SK-N-SH treated with all-trans-retinoic acid at 6 μM for 48 hours (cell line): ENCODE measurements at regions not wholly inside any gene's neighbourhood (a gene's known extent, or its start where the extent isn't known, plus 50 kb on each side); places are given as distances from the start of the nearest gene placed in this dataset.

Experiments
- ATAC-seq: fragments of 200-7000 bp; cut with Tn5 transposase; 3 replicates; pipeline ENCODE4 v1.9.1; 2020; ENCODE audit warnings: mild to moderate bottlenecking, moderate library complexity
- ARNTL ChIP-seq: fragments of 450-650 bp; formaldehyde crosslinking; IDR thresholded peaks from 2 replicates; pipeline ENCODE4 v1.5.0; 2020; ENCODE audit warnings: low read depth, mild to moderate bottlenecking, moderate library complexity, borderline replicate concordance
- BACH2 ChIP-seq: fragments of 250-450 bp; sonication (Bioruptor Pico); IDR thresholded peaks from 2 replicates; pipeline ENCODE4 v1.9.0; 2021; ENCODE audit warnings: mild to moderate bottlenecking, borderline replicate concordance
- CREB5 ChIP-seq: fragments of 250-450 bp; sonication (Bioruptor Pico); IDR thresholded peaks from 2 replicates; pipeline ENCODE4 v1.5.1; 2020; ENCODE audit warnings: low read depth, mild to moderate bottlenecking, moderate library complexity
- CSRNP3 ChIP-seq: fragments of 250-450 bp; sonication (Bioruptor Pico); IDR thresholded peaks from 2 replicates; pipeline ENCODE4 v1.5.1; 2021; ENCODE audit warnings: mild to moderate bottlenecking, moderate library complexity
- ESRRG ChIP-seq: fragments of 250-450 bp; sonication (Bioruptor Pico); IDR thresholded peaks from 2 replicates; pipeline ENCODE4 v1.6.1; 2021; ENCODE audit warnings: mild to moderate bottlenecking
- GLIS3 ChIP-seq: fragments of 250-450 bp; sonication (Bioruptor Pico); IDR thresholded peaks from 2 replicates; pipeline ENCODE4 v1.5.0; 2020; ENCODE audit warnings: mild to moderate bottlenecking, moderate library complexity
- ISL1 ChIP-seq: fragments of 250-450 bp; sonication (Bioruptor Pico); IDR thresholded peaks from 2 replicates; pipeline ENCODE4 v2.1.2; 2022; ENCODE audit warnings: mild to moderate bottlenecking, moderate library complexity
- OSR1 ChIP-seq: fragments of 250-450 bp; sonication (Bioruptor Pico); IDR thresholded peaks from 2 replicates; pipeline ENCODE4 v1.8.0; 2022; ENCODE audit warnings: moderate library complexity, mild to moderate bottlenecking, inconsistent platforms
- PATZ1 ChIP-seq: fragments of 250-450 bp; sonication (Bioruptor Pico); IDR thresholded peaks from 2 replicates; pipeline ENCODE4 v1.8.0; 2020; ENCODE audit warnings: mild to moderate bottlenecking, moderate library complexity, borderline replicate concordance
- POU6F1 ChIP-seq: fragments of 250-450 bp; sonication (Bioruptor Pico); IDR thresholded peaks from 2 replicates; pipeline ENCODE4 v1.8.0; 2021; ENCODE audit warnings: low read depth, mild to moderate bottlenecking, moderate library complexity, borderline replicate concordance
- PPARA ChIP-seq: fragments of 250-450 bp; sonication (Bioruptor Pico); IDR thresholded peaks from 2 replicates; pipeline ENCODE4 v1.5.0; 2020; ENCODE audit warnings: mild to moderate bottlenecking, borderline replicate concordance
- RARB ChIP-seq: fragments of 250-450 bp; sonication (Bioruptor Pico); IDR thresholded peaks from 2 replicates; pipeline ENCODE4 v1.8.0; 2021; ENCODE audit warnings: mild to moderate bottlenecking, moderate library complexity
- SNAI2 ChIP-seq: fragments of 250-450 bp; sonication (Bioruptor Pico); IDR thresholded peaks from 2 replicates; pipeline ENCODE4 v1.5.0; 2020; ENCODE audit warnings: mild to moderate bottlenecking, moderate library complexity
- TSHZ2 ChIP-seq: fragments of 250-450 bp; sonication (Bioruptor Pico); IDR thresholded peaks from 2 replicates; pipeline ENCODE4 v1.5.0; 2020; ENCODE audit warnings: mild to moderate bottlenecking, moderate library complexity
- ZC3H10 ChIP-seq: fragments of 250-450 bp; sonication (Bioruptor Pico); IDR thresholded peaks from 2 replicates; pipeline ENCODE4 v1.5.1; 2021; ENCODE audit warnings: mild to moderate bottlenecking, moderate library complexity
- ZFP3 ChIP-seq: fragments of 250-450 bp; sonication (Bioruptor Pico); IDR thresholded peaks from 2 replicates; pipeline ENCODE4 v1.5.0; 2020; ENCODE audit warnings: mild to moderate bottlenecking, moderate library complexity
- ZNF70 ChIP-seq: fragments of 450-650 bp; formaldehyde crosslinking; IDR thresholded peaks from 2 replicates; pipeline ENCODE4 v1.5.0; 2020; ENCODE audit warnings: mild to moderate bottlenecking, moderate library complexity

- ATAC-seq, result no peak
- TF ChIP-seq BACH2 (CRISPR knock-in tag) (no peak), ZFP3 (no peak), PATZ1 (CRISPR knock-in tag) (no peak), ZC3H10 (CRISPR knock-in tag) (no peak), ISL1 (no peak), CSRNP3 (CRISPR knock-in tag) (no peak), TSHZ2 (CRISPR knock-in tag) (no peak), CREB5 (no peak), PPARA (CRISPR knock-in tag) (no peak)
Measured at GRCh38 chr3:146881356-146881755, 276.2 kb upstream of the PLSCR5 start.

GRCh38 chr3:146873748-146874147 lies 268.6 kb upstream of the PLSCR5 start:
- TF ChIP-seq CREB5, result no peak
- TF ChIP-seq ISL1, result no peak
- TF ChIP-seq ESRRG (CRISPR knock-in tag), result no peak
- TF ChIP-seq ZFP3, result no peak
- no peak for TF ChIP-seq CSRNP3 (CRISPR knock-in tag)
- TF ChIP-seq RARB, result no peak
- no peak for TF ChIP-seq POU6F1 (CRISPR knock-in tag)
- TF ChIP-seq ZNF70 (CRISPR knock-in tag), result no peak
- no peak for TF ChIP-seq GLIS3 (CRISPR knock-in tag)
- TF ChIP-seq OSR1 (CRISPR knock-in tag), result no peak
- no peak for TF ChIP-seq SNAI2
- no peak for TF ChIP-seq BACH2 (CRISPR knock-in tag)
- no peak for TF ChIP-seq ARNTL (CRISPR knock-in tag)
- no peak for ATAC-seq

- TF ChIP-seq POU6F1 (CRISPR knock-in tag), result no peak
- TF ChIP-seq RARB, result no peak
- TF ChIP-seq PATZ1 (CRISPR knock-in tag), result no peak
- no peak for TF ChIP-seq SNAI2
- no peak for TF ChIP-seq CREB5
- TF ChIP-seq ZNF70 (CRISPR knock-in tag), result no peak
- TF ChIP-seq, all 23 proteins: peak for 0
- ATAC-seq, result no peak
Measured at GRCh38 chr3:146865175-146865755, 260.1 kb upstream of the PLSCR5 start.
